ENCODE measurements at regions not wholly inside any gene's neighbourhood (a gene's known extent, or its start where the extent isn't known, plus 50 kb on each side); places are given as distances from the start of the nearest gene placed in this dataset.

GRCh38 chr13:85565652-85566051 lies 233.6 kb downstream of the SLITRK6 start:
- no peak overlapping the region for H3K27ac ChIP-seq (ENCODE audit: low read depth, low read length)
- H3K27me3 ChIP-seq (ENCODE audit: control insufficient read depth, low read length): no peaks in the 10 kb centered on the region
- no peaks in the 10 kb centered on the region for H3K9me2 ChIP-seq (replicated peaks; ENCODE audit: control insufficient read depth, low read length)
- no peaks in the 10 kb centered on the region for H4K20me1 ChIP-seq (ENCODE audit: control insufficient read depth, insufficient read depth, low read depth, low read length)
- no peaks in the 10 kb centered on the region for H3K9me3 ChIP-seq (ENCODE audit: control insufficient read depth, insufficient read depth, low read length)
- no peak for TF ChIP-seq EZH2phosphoT487 (IDR thresholded peaks at IDR 0.05; ENCODE audit: borderline replicate concordance, low read length)
- TF ChIP-seq CTCF (IDR thresholded peaks at IDR 0.05; ENCODE audit: low read depth, low read length, poor library complexity, severe bottlenecking): no peak
- no peaks in the 10 kb centered on the region for H3K4me1 ChIP-seq (ENCODE audit: control insufficient read depth, low read length)
- H3K4me2 ChIP-seq (ENCODE audit: low read length): no peak overlapping the region
- H3F3A ChIP-seq (ENCODE audit: control insufficient read depth, insufficient read depth): no peaks in the 10 kb centered on the region
- H3K36me3 ChIP-seq (ENCODE audit: control insufficient read depth, low read length): no peaks in the 10 kb centered on the region
- H3K4me3 ChIP-seq (ENCODE audit: low read length): no peak overlapping the region
- H3K79me2 ChIP-seq (ENCODE audit: control insufficient read depth, low read length): no peaks in the 10 kb centered on the region

DNA sequence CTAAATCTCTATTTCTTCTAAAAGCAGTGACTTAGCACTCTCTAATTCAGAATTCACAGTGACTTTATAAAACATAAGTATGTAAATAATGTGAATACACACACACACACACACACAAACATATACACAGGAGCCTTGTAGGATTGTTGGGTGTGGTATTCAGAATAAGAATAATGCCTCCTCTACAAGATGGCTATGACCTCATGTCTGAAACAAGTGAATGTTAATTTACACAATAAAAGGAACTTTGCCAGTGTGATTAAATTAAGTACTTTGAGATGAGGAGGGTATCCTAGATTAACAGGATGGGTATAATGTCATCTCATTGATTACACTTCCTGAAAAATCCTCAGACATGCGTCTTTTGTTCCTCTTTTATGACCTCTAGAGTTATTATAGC lies 234.6 kb downstream of the SLITRK6 start:
- Histone ChIP-seq H4K20me1 (ENCODE audit: control insufficient read depth, insufficient read depth, low read depth, low read length) (no peaks in the 10 kb centered on the region), H3F3A (ENCODE audit: control insufficient read depth, insufficient read depth) (no peaks in the 10 kb centered on the region), H3K36me3 (ENCODE audit: control insufficient read depth, low read length) (no peaks in the 10 kb centered on the region), H3K4me2 (ENCODE audit: low read length) (no peak overlapping the region), H3K79me2 (ENCODE audit: control insufficient read depth, low read length) (no peaks in the 10 kb centered on the region), H3K9me2 (replicated peaks; ENCODE audit: control insufficient read depth, low read length) (no peaks in the 10 kb centered on the region), H3K9me3 (ENCODE audit: control insufficient read depth, insufficient read depth, low read length) (no peaks in the 10 kb centered on the region), H3K4me3 (ENCODE audit: low read length) (no peak overlapping the region), H3K27me3 (ENCODE audit: control insufficient read depth, low read length) (no peaks in the 10 kb centered on the region), H3K27ac (ENCODE audit: low read depth, low read length) (no peak overlapping the region), H3K4me1 (ENCODE audit: control insufficient read depth, low read length) (no peaks in the 10 kb centered on the region)
- no peak for TF ChIP-seq EZH2phosphoT487 (IDR thresholded peaks at IDR 0.05; ENCODE audit: borderline replicate concordance, low read length)
- TF ChIP-seq CTCF (IDR thresholded peaks at IDR 0.05; ENCODE audit: low read depth, low read length, poor library complexity, severe bottlenecking): no peak

DNA sequence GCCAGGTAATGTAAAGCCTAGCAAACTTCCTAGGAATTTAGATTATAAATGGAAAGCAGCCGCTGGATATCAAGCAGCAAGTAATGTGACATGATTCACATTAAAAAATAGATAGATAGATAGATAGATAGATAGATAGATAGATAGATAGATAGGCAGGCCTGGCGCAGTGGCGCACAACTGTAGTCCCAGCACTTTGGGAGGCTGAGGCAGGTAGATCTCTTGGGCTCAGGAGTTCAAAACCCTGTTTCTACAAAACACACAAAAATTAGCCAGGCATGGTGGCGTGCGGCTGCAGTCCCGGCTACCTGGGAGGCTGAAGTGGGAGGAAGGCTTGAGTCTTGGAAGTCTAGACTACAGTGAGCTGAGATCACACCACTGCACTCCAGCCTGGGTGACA lies 236.9 kb downstream of the SLITRK6 start:
- Histone ChIP-seq H3K9me2 (replicated peaks; ENCODE audit: control insufficient read depth, low read length) (no peaks in the 10 kb centered on the region), H3K4me1 (ENCODE audit: control insufficient read depth, low read length) (no peaks in the 10 kb centered on the region), H3F3A (ENCODE audit: control insufficient read depth, insufficient read depth) (no peaks in the 10 kb centered on the region), H3K36me3 (ENCODE audit: control insufficient read depth, low read length) (no peaks in the 10 kb centered on the region), H3K9me3 (ENCODE audit: control insufficient read depth, insufficient read depth, low read length) (no peaks in the 10 kb centered on the region), H3K27me3 (ENCODE audit: control insufficient read depth, low read length) (no peaks in the 10 kb centered on the region), H3K4me2 (ENCODE audit: low read length) (no peak overlapping the region), H3K4me3 (ENCODE audit: low read length) (no peak overlapping the region), H4K20me1 (ENCODE audit: control insufficient read depth, insufficient read depth, low read depth, low read length) (no peaks in the 10 kb centered on the region), H3K27ac (ENCODE audit: low read depth, low read length) (no peak overlapping the region), H3K79me2 (ENCODE audit: control insufficient read depth, low read length) (no peaks in the 10 kb centered on the region)
- no peak for TF ChIP-seq EZH2phosphoT487 (IDR thresholded peaks at IDR 0.05; ENCODE audit: borderline replicate concordance, low read length)
- TF ChIP-seq CTCF (IDR thresholded peaks at IDR 0.05; ENCODE audit: low read depth, low read length, poor library complexity, severe bottlenecking): no peak

Measured in DOHH2 (cell line).